ENCODE measurements at regions not wholly inside any gene's neighbourhood (a gene's known extent, or its start where the extent isn't known, plus 50 kb on each side); places are given as distances from the start of the nearest gene placed in this dataset.

GRCh38 chr9:115637661-115638060, 515.9 kb upstream of the PAPPA start:
- Mint-ChIP-seq H3K9me3 (no peaks in the 10 kb centered on the region), H3K27me3 (ENCODE audit: low read depth) (no peaks in the 10 kb centered on the region; the same call in 1 of the 2 replicates), H3K36me3 (no peaks in the 10 kb centered on the region), H3K27ac (no peak overlapping the region), H3K4me1 (no peaks in the 10 kb centered on the region), H3K4me3 (no peak overlapping the region)
- POLR2A ChIA-PET: no interaction called here
- CTCF ChIA-PET: interaction anchor here (1.1 kb wide), 1 partner anchor 14 kb away, joined by 3 read pairs; no protein-coding TSS in a partner anchor
- TF ChIP-seq GTF2I (CRISPR knock-in tag; conservative IDR thresholded peaks at IDR 0.05) (no peak), ZSCAN18 (CRISPR knock-in tag; IDR thresholded peaks at IDR 0.05) (no peak), SMAD3 (CRISPR knock-in tag; IDR thresholded peaks at IDR 0.05; ENCODE audit: borderline replicate concordance) (no peak), NFE2L1 (CRISPR knock-in tag; IDR thresholded peaks at IDR 0.05) (no peak), GABPB1 (CRISPR knock-in tag; IDR thresholded peaks at IDR 0.05) (no peak), USF1 (CRISPR knock-in tag; IDR thresholded peaks at IDR 0.05) (no peak), NR2C2 (CRISPR knock-in tag; IDR thresholded peaks at IDR 0.05) (no peak), RELA (CRISPR knock-in tag; IDR thresholded peaks at IDR 0.05; ENCODE audit: borderline replicate concordance) (no peak), MAX (CRISPR knock-in tag; IDR thresholded peaks at IDR 0.05) (no peak), TP53 (CRISPR knock-in tag; IDR thresholded peaks at IDR 0.05) (no peak)
- TF ChIP-seq, protein P1, sequence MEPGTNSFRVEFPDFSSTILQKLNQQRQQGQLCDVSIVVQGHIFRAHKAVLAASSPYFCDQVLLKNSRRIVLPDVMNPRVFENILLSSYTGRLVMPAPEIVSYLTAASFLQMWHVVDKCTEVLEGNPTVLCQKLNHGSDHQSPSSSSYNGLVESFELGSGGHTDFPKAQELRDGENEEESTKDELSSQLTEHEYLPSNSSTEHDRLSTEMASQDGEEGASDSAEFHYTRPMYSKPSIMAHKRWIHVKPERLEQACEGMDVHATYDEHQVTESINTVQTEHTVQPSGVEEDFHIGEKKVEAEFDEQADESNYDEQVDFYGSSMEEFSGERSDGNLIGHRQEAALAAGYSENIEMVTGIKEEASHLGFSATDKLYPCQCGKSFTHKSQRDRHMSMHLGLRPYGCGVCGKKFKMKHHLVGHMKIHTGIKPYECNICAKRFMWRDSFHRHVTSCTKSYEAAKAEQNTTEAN (CRISPR knock-in tag; IDR thresholded peaks at IDR 0.05): no peak
- TF ChIP-seq, protein P2, sequence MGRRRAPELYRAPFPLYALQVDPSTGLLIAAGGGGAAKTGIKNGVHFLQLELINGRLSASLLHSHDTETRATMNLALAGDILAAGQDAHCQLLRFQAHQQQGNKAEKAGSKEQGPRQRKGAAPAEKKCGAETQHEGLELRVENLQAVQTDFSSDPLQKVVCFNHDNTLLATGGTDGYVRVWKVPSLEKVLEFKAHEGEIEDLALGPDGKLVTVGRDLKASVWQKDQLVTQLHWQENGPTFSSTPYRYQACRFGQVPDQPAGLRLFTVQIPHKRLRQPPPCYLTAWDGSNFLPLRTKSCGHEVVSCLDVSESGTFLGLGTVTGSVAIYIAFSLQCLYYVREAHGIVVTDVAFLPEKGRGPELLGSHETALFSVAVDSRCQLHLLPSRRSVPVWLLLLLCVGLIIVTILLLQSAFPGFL (CRISPR knock-in tag; IDR thresholded peaks at IDR 0.05; ENCODE audit: borderline replicate concordance): no peak
- ATAC-seq (no peak), DNase-seq (ENCODE audit: low spot score) (no peak)

- POLR2A ChIA-PET: no interaction called here
- Mint-ChIP-seq H3K36me3 (no peaks in the 10 kb centered on the region), H3K27ac (no peak overlapping the region), H3K9me3 (no peaks in the 10 kb centered on the region), H3K4me1 (no peaks in the 10 kb centered on the region), H3K27me3 (ENCODE audit: low read depth) (no peaks in the 10 kb centered on the region), H3K4me3 (no peak overlapping the region)
- TF ChIP-seq HMGXB4 (CRISPR knock-in tag; IDR thresholded peaks at IDR 0.05) (no peak), ELF4 (CRISPR knock-in tag; IDR thresholded peaks at IDR 0.05; ENCODE audit: low read depth) (no peak), NR3C1 (CRISPR knock-in tag; conservative IDR thresholded peaks at IDR 0.05; ENCODE audit: low read depth) (no peak), ZNF263 (CRISPR knock-in tag; IDR thresholded peaks at IDR 0.05; ENCODE audit: low read depth) (no peak), FOXP4 (CRISPR knock-in tag; IDR thresholded peaks at IDR 0.05) (no peak), FOXP1 (CRISPR knock-in tag; IDR thresholded peaks at IDR 0.05; ENCODE audit: borderline replicate concordance) (no peak), TP53 (CRISPR knock-in tag; IDR thresholded peaks at IDR 0.05) (no peak), GTF2I (CRISPR knock-in tag; conservative IDR thresholded peaks at IDR 0.05) (no peak), CBFB (CRISPR knock-in tag; IDR thresholded peaks at IDR 0.05; ENCODE audit: low read depth) (no peak), ZNF138 (CRISPR knock-in tag; conservative IDR thresholded peaks at IDR 0.05) (no peak), MXD4 (CRISPR knock-in tag; IDR thresholded peaks at IDR 0.05; ENCODE audit: borderline replicate concordance) (no peak), USF1 (CRISPR knock-in tag; IDR thresholded peaks at IDR 0.05) (no peak)
- DNase-seq (ENCODE audit: low spot score) (no peak), ATAC-seq (no peak)
- CTCF ChIA-PET: no interaction called here
Measured at GRCh38 chr9:115640887-115641286, 512.7 kb upstream of the PAPPA start.
